ENCODE measurements at regions not wholly inside any gene's neighbourhood (a gene's known extent, or its start where the extent isn't known, plus 50 kb on each side); places are given as distances from the start of the nearest gene placed in this dataset.

- no peak for TF ChIP-seq FOXM1 (IDR thresholded peaks at IDR 0.05; ENCODE audit: low read depth)
- no peak for TF ChIP-seq FOXM1 (CRISPR knock-in tag; IDR thresholded peaks at IDR 0.05; ENCODE audit: low read depth)
- no peak for TF ChIP-seq CHD4 (IDR thresholded peaks at IDR 0.05; ENCODE audit: insufficient read depth, insufficient replicate concordance, low read depth, low read length, poor library complexity, severe bottlenecking)
- TF ChIP-seq MTA3 (IDR thresholded peaks at IDR 0.05; ENCODE audit: borderline replicate concordance): no peak
- no peak for TF ChIP-seq ATF2 (CRISPR knock-in tag; IDR thresholded peaks at IDR 0.05)
- no peak for TF ChIP-seq NFATC3 (IDR thresholded peaks at IDR 0.05)
- TF ChIP-seq EP300 (IDR thresholded peaks at IDR 0.05; ENCODE audit: low read length): no peak
- TF ChIP-seq, protein P1, sequence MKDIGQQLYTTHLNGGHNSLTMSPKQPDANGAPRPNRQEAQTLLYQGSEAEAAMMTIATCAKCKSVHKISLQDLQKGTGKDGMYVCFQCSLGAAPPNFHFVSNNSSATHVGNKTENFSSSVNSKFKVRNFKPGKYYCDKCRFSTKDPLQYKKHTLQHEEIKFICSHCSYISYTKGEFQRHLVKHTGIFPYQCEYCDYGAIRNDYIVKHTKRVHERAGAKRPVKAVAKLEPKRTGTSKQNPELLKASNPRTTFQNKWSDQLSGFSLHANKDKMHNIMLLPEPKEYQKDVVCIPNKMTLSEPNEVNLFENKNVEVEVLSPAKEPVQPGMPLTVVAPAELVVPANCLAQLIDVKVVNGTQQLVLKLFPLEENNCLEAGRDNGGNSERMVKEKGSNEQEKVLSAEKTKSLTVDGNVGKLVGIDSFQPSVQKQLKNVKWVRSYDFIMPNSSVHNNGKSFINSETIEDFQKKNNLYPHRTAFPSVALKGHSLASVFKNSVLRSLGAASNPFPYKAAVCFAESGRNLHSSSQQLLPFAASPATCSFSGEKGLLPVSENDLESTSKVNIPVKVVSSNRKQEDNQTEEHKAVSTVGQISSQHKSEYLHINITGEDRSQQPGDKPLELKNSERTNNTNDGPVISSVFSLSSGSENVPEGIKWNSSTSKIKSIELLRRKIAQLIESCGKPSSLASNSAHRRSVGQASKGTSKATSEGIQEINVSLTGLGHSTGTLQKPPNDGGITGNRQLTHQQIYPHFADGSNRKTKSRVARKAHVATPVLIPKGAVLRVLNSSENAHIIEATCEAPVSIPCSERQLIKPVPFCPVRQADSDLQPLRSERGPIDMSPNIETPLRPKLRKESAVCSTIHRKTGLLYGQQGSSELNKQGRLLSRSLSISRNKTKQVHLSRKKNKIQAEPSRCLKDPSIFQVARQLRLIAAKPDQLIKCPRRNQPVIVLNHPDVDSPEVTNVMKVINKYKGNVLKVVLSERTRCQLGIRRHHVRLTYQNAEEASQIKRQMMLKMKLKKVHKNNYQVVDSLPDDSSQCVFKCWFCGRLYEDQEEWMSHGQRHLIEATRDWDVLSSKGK (CRISPR knock-in tag; IDR thresholded peaks at IDR 0.05): no peak
- TF ChIP-seq FOS (IDR thresholded peaks at IDR 0.05; ENCODE audit: extremely low read depth, insufficient read length): no peak
- TF ChIP-seq NFRKB (IDR thresholded peaks at IDR 0.05; ENCODE audit: low read depth): no peak
- TF ChIP-seq MCM3 (IDR thresholded peaks at IDR 0.05): no peak
- TF ChIP-seq ELF4 (CRISPR knock-in tag; IDR thresholded peaks at IDR 0.05): no peak
- TF ChIP-seq TCF7L2 (IDR thresholded peaks at IDR 0.05; ENCODE audit: low read depth, low read length): no peak
- TF ChIP-seq CTCF (IDR thresholded peaks at IDR 0.05 in 2 of 3, conservative IDR thresholded peaks at IDR 0.05 in 1 of 3; ENCODE audit: insufficient read depth in 2 of 3, low read depth in 1 of 3, low read length in 3 of 3): no peak
Measured at GRCh38 chr4:119865389-119865788, 201.3 kb downstream of the MAD2L1 start.

Measured in K562 (cell line).